Karpas-422 (cell line): ENCODE measurements at regions not wholly inside any gene's neighbourhood (a gene's known extent, or its start where the extent isn't known, plus 50 kb on each side); places are given as distances from the start of the nearest gene placed in this dataset.
"Not testable (repeated sequence)": the region's sequence is repeated elsewhere in the genome, so short reads cannot be mapped to it uniquely, and the experiment has no call there.

Source experiments
- DNase-seq: peaks from one replicate; pipeline ENCODE4 v3.0.0-alpha.2; 2015
- H2AFZ ChIP-seq: fragments of 200-600 bp; sonication (generic); 2 replicates; pipeline ENCODE4 v1.6.1; 2014; ENCODE audit warnings: antibody characterized with exemption, low read length, mixed read lengths
- H3K27ac ChIP-seq: fragments of 200-600 bp; sonication (generic); 2 replicates; pipeline ENCODE4 v1.5.1; 2014; ENCODE audit warnings: mild to moderate bottlenecking, low read length, moderate library complexity
- H3K27me3 ChIP-seq: fragments of 200-600 bp; sonication (generic); 2 replicates; pipeline ENCODE4 v1.6.1; 2014; ENCODE audit warnings: low read length, mixed read lengths
- H3K36me3 ChIP-seq: fragments of 200-600 bp; sonication (generic); 2 replicates; pipeline ENCODE4 v1.6.1; 2014; ENCODE audit warnings: low read length, mixed read lengths; ENCODE audit not compliant: insufficient read depth
- H3K4me1 ChIP-seq: fragments of 200-600 bp; sonication (generic); 2 replicates; pipeline ENCODE4 v1.6.1; 2014; ENCODE audit warnings: mild to moderate bottlenecking, low read length, mixed read lengths
- H3K4me2 ChIP-seq: fragments of 200-600 bp; sonication (generic); 2 replicates; pipeline ENCODE4 v1.6.1; 2014; ENCODE audit warnings: low read length, low read depth, mild to moderate bottlenecking; ENCODE audit not compliant: poor library complexity, severe bottlenecking
- H3K4me3 ChIP-seq: fragments of 200-600 bp; sonication (generic); 2 replicates; pipeline ENCODE4 v1.5.1; 2014; ENCODE audit warnings: mild to moderate bottlenecking, antibody characterized with exemption, low read length, mixed read lengths
- H3K79me2 ChIP-seq: fragments of 200-600 bp; sonication (generic); 2 replicates; pipeline ENCODE4 v1.6.1; 2014; ENCODE audit warnings: mild to moderate bottlenecking, low read length, mixed read lengths
- H3K9ac ChIP-seq: fragments of 200-600 bp; sonication (generic); 2 replicates; pipeline ENCODE4 v1.6.0; 2014; ENCODE audit warnings: low read length
- H3K9me2 ChIP-seq: fragments of 200-600 bp; sonication (generic), shearing (Covaris generic); replicated peaks from 2 replicates; pipeline ENCODE4 v1.6.0; 2014; ENCODE audit warnings: mild to moderate bottlenecking, low read length, moderate library complexity; ENCODE audit not compliant: insufficient read depth
- H3K9me3 ChIP-seq: fragments of 300-700, 200-600 bp; sonication (generic); 2 replicates; pipeline ENCODE4 v1.6.1; 2014; ENCODE audit warnings: low read length, mixed read lengths
- H4K20me1 ChIP-seq: fragments of 200-600 bp; sonication (generic); 2 replicates; pipeline ENCODE4 v1.6.1; 2014; ENCODE audit warnings: mild to moderate bottlenecking, antibody characterized with exemption, low read length, low read depth; ENCODE audit not compliant: insufficient read depth

DNA sequence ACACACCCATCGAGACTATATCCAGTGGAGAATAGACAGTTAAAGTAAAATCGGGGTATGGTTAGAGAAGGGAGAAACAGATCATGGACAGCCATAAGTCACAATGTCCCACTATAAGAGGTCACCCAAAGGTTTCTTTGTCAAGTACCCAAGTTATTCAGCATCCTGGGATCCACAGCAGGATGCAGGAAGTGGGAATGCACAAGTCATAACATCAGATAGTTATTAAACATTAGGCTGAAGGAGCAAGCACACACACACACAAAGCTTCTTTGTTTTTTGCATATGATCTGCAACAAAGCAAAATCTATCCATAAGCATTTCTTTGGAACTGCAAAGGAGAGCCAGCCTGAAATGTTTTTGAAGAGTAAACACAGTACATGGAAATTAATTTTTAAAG is 111.6 kb downstream of the NOC3L start:
- H3K4me1 ChIP-seq = no peaks in the 10 kb centered on the region
- H3K36me3 ChIP-seq = no peaks in the 10 kb centered on the region
- no peak overlapping the region for H3K9ac ChIP-seq
- no peak overlapping the region for H3K4me2 ChIP-seq
- H3K9me2 ChIP-seq = no peaks in the 10 kb centered on the region
- no peaks in the 10 kb centered on the region for H3K9me3 ChIP-seq
- no peak for DNase-seq
- H3K27ac ChIP-seq = no peak overlapping the region
- no peaks in the 10 kb centered on the region for H3K27me3 ChIP-seq
- no peak overlapping the region for H2AFZ ChIP-seq
- H3K79me2 ChIP-seq = no peaks in the 10 kb centered on the region
- no peaks in the 10 kb centered on the region for H4K20me1 ChIP-seq
- no peak overlapping the region for H3K4me3 ChIP-seq

DNA sequence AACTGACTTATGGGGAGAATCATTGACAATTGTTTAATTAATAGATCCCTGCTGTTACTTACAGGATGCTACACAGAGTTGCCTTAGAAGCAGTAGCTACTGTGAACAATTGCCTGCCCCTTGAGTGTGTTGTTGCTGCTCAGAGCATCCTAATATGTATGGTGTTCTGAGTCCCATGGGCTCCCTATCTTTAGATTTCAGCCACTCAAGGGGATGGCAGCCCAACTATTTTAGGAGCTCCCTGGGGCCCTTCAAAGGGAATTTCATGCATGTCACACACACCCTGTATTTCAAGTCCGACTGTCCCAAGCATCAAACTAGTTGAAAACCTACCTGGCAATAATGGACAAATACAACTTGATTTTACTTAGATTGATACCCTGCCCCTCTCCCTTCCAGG is 111.2 kb downstream of the NOC3L start:
- H3K27ac ChIP-seq = no peak overlapping the region
- no peak overlapping the region for H2AFZ ChIP-seq
- no peak overlapping the region for H3K4me3 ChIP-seq
- no peaks in the 10 kb centered on the region for H3K79me2 ChIP-seq
- DNase-seq = no peak
- no peaks in the 10 kb centered on the region for H4K20me1 ChIP-seq
- no peak overlapping the region for H3K4me2 ChIP-seq
- no peaks in the 10 kb centered on the region for H3K9me2 ChIP-seq
- no peaks in the 10 kb centered on the region for H3K9me3 ChIP-seq
- H3K36me3 ChIP-seq = no peaks in the 10 kb centered on the region
- no peaks in the 10 kb centered on the region for H3K4me1 ChIP-seq
- H3K9ac ChIP-seq = no peak overlapping the region
- no peaks in the 10 kb centered on the region for H3K27me3 ChIP-seq

GRCh38 chr10:94257407-94257806 is 105.3 kb downstream of the NOC3L start:
- H3K27ac ChIP-seq, DNase-seq, H3K36me3 ChIP-seq, H3K79me2 ChIP-seq, H3K4me2 ChIP-seq, H4K20me1 ChIP-seq, H3K27me3 ChIP-seq, H3K9me3 ChIP-seq, H2AFZ ChIP-seq, H3K9ac ChIP-seq, H3K4me1 ChIP-seq, H3K4me3 ChIP-seq, H3K9me2 ChIP-seq: not testable (repeated sequence)

DNA sequence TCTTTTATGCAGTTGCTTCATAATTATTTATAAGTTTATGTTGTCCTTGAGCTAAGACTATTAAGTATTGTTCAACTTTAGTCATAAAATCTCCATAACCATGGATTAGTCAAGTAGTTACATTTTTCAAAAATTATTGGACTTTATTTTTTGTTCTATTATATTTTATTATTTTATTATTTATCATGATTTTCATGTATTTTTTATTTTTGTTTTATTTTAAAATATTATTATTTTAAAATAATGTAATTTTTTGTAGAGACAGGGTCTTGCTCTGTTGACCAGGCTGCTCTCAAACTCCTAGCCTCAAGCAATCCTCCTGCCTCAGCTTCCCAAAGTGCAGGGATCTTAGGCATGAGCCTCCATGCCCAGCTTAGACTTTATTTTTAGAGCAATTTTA is 102.3 kb downstream of the NOC3L start:
- Histone ChIP-seq H3K9me3 (no peaks in the 10 kb centered on the region), H4K20me1 (no peaks in the 10 kb centered on the region), H3K27ac (no peak overlapping the region), H3K4me2 (no peak overlapping the region), H3K27me3 (no peaks in the 10 kb centered on the region), H2AFZ (no peak overlapping the region), H3K79me2 (no peaks in the 10 kb centered on the region), H3K36me3 (no peaks in the 10 kb centered on the region), H3K9me2 (no peaks in the 10 kb centered on the region), H3K4me3 (no peak overlapping the region), H3K4me1 (no peaks in the 10 kb centered on the region), H3K9ac (no peak overlapping the region)
- no peak for DNase-seq

DNA sequence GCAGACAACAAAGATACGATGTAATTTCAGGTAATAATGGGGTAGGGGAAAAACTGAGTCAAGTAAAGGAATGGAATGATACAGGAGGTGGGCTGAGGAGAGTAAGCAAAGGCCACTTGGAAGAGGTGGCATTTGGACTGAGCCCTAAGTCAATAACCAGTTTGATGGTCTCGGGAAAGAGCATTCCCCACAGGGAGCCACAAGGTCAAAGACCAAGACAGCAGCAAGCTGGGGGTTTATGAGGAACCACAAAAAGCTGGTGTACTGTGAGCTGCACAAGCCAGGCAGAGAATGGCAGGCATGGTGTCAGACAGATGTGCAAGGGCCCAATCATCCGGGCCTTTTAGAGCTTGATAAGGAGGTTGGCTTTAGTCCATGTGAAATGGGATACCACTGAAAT is 98.7 kb downstream of the NOC3L start:
- Histone ChIP-seq H3K9me3 (no peaks in the 10 kb centered on the region), H3K4me2 (no peak overlapping the region), H3K4me3 (no peak overlapping the region), H3K27me3 (no peaks in the 10 kb centered on the region), H4K20me1 (no peaks in the 10 kb centered on the region), H3K79me2 (no peaks in the 10 kb centered on the region), H3K9ac (no peak overlapping the region), H3K36me3 (no peaks in the 10 kb centered on the region), H3K9me2 (no peaks in the 10 kb centered on the region), H2AFZ (no peak overlapping the region), H3K4me1 (no peaks in the 10 kb centered on the region), H3K27ac (no peak overlapping the region)
- DNase-seq = no peak

- Histone ChIP-seq H3K9ac (no peak overlapping the region), H3K79me2 (no peaks in the 10 kb centered on the region), H3K36me3 (no peaks in the 10 kb centered on the region), H2AFZ (no peak overlapping the region), H3K4me1 (no peaks in the 10 kb centered on the region), H3K9me2 (no peaks in the 10 kb centered on the region), H3K4me3 (no peak overlapping the region), H3K27me3 (no peaks in the 10 kb centered on the region), H3K9me3 (no peaks in the 10 kb centered on the region), H4K20me1 (no peaks in the 10 kb centered on the region), H3K4me2 (no peak overlapping the region), H3K27ac (no peak overlapping the region)
- DNase-seq = no peak
Observed at GRCh38 chr10:94266091-94266490, 96.6 kb downstream of the NOC3L start.

DNA sequence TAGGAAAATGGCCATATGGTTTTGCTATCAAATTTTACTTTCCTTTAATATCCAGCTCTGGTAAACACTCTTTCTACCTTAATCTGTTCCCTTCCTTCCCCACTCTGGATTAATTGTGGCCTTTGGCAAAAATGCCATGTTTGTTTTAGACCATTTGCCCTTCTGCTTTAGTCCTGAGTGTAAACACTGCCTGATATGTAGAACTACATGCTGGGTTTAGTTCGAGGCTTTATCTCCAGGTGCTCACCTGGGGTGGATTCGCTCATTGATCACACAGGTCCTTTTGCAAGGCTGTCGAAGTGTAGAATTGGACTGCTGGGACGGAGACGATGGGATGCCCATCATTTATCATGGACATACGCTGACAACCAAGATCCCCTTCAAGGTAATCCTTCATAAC is 94.1 kb downstream of the NOC3L start:
- no peaks in the 10 kb centered on the region for H3K4me1 ChIP-seq
- no peak overlapping the region for H3K27ac ChIP-seq
- H3K9me2 ChIP-seq = no peaks in the 10 kb centered on the region
- H3K4me3 ChIP-seq = no peak overlapping the region
- no peaks in the 10 kb centered on the region for H3K36me3 ChIP-seq
- H3K9ac ChIP-seq = no peak overlapping the region
- no peaks in the 10 kb centered on the region for H4K20me1 ChIP-seq
- no peak overlapping the region for H2AFZ ChIP-seq
- H3K27me3 ChIP-seq = no peaks in the 10 kb centered on the region
- H3K79me2 ChIP-seq = no peaks in the 10 kb centered on the region
- no peak for DNase-seq
- H3K9me3 ChIP-seq = no peaks in the 10 kb centered on the region
- H3K4me2 ChIP-seq = no peak overlapping the region

GRCh38 chr10:94274142-94274787 is 88.5 kb downstream of the NOC3L start:
- no peaks in the 10 kb centered on the region for H3K9me2 ChIP-seq
- H3K27ac ChIP-seq = no peak overlapping the region
- no peaks in the 10 kb centered on the region for H3K36me3 ChIP-seq
- no peaks in the 10 kb centered on the region for H3K79me2 ChIP-seq
- H3K4me3 ChIP-seq = no peak overlapping the region
- no peaks in the 10 kb centered on the region for H3K27me3 ChIP-seq
- no peak overlapping the region for H2AFZ ChIP-seq
- H3K9me3 ChIP-seq = no peaks in the 10 kb centered on the region
- no peak for DNase-seq
- H3K4me2 ChIP-seq = no peak overlapping the region
- no peak overlapping the region for H3K9ac ChIP-seq
- H3K4me1 ChIP-seq = no peaks in the 10 kb centered on the region
- no peaks in the 10 kb centered on the region for H4K20me1 ChIP-seq

- H3K79me2 ChIP-seq = no peaks in the 10 kb centered on the region
- H2AFZ ChIP-seq = no peak overlapping the region
- no peak for DNase-seq
- no peaks in the 10 kb centered on the region for H3K4me1 ChIP-seq
- no peaks in the 10 kb centered on the region for H3K9me2 ChIP-seq
- no peak overlapping the region for H3K9ac ChIP-seq
- no peaks in the 10 kb centered on the region for H3K36me3 ChIP-seq
- no peaks in the 10 kb centered on the region for H3K9me3 ChIP-seq
- no peak overlapping the region for H3K27ac ChIP-seq
- H3K4me3 ChIP-seq = no peak overlapping the region
- no peak overlapping the region for H3K4me2 ChIP-seq
- no peaks in the 10 kb centered on the region for H4K20me1 ChIP-seq
- no peaks in the 10 kb centered on the region for H3K27me3 ChIP-seq
Observed at GRCh38 chr10:94276140-94276539, 86.6 kb downstream of the NOC3L start.
